ENCODE measurements at regions not wholly inside any gene's neighbourhood (a gene's known extent, or its start where the extent isn't known, plus 50 kb on each side); places are given as distances from the start of the nearest gene placed in this dataset.

DNA sequence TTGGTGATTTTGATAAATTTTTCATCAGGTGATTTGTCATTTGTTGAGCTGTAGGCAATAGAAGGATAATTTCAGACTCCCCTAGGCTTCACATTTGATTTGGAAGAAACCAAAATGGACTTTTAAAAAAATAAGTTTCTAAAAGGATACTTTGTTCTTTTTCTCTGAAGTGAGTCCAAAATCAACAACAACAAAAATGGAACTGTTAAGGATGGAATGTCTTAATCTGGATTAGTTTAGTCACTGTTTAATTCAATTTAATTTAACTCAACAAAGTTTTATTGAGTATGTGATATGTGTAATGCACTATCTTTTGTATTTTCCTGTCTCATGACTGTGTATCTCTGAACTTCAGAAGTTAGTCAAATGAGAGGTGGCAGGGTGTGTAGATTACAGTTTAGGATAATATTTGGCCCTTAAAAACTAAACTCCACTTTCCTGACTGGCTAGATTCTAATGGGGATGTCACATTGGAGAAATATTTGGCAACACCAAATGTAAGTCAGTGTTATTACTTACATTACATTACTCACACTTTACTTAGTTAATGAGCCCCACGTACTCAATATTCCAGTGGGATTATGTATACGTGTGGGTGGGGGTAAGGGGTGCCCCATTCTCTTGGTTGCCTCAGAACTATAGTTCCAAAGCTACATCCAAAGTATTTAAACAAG lies 209.7 kb downstream of the BCAT1 start:
- Mint-ChIP-seq H3K36me3 (no peaks in the 10 kb centered on the region), H3K4me1 (peaks cover 21% of the 10 kb centered on the region), H3K9me3 (no peaks in the 10 kb centered on the region), H3K4me3 (no peak overlapping the region), H3K27ac (no peak overlapping the region), H3K27me3 (ENCODE audit: low read depth) (no peaks in the 10 kb centered on the region)
- TF ChIP-seq ZMAT4 (CRISPR knock-in tag; IDR thresholded peaks at IDR 0.05): no peak
- no peak for TF ChIP-seq ATF2 (CRISPR knock-in tag; IDR thresholded peaks at IDR 0.05; ENCODE audit: borderline replicate concordance, low read depth)
- POLR2A ChIA-PET: no interaction called here
- DNase-seq (ENCODE audit: low spot score) (no peak), ATAC-seq (no peak)
- CTCF ChIA-PET: no interaction called here

- Mint-ChIP-seq H3K27me3 (ENCODE audit: low read depth) (no peaks in the 10 kb centered on the region), H3K36me3 (no peaks in the 10 kb centered on the region), H3K4me1 (peaks cover 19% of the 10 kb centered on the region), H3K27ac (no peak overlapping the region), H3K9me3 (no peaks in the 10 kb centered on the region), H3K4me3 (no peak overlapping the region)
- POLR2A ChIA-PET: no interaction called here
- TF ChIP-seq GTF2I (CRISPR knock-in tag; conservative IDR thresholded peaks at IDR 0.05): no peak
- no peak for TF ChIP-seq FOXJ3 (CRISPR knock-in tag; IDR thresholded peaks at IDR 0.05; ENCODE audit: borderline replicate concordance)
- no peak for TF ChIP-seq ZNF281 (CRISPR knock-in tag; IDR thresholded peaks at IDR 0.05)
- TF ChIP-seq GRHL2 (CRISPR knock-in tag; IDR thresholded peaks at IDR 0.05; ENCODE audit: insufficient replicate concordance, severe bottlenecking): no peak
- TF ChIP-seq NFE2L1 (CRISPR knock-in tag; IDR thresholded peaks at IDR 0.05): no peak
- no peak for TF ChIP-seq ZBTB21 (CRISPR knock-in tag; IDR thresholded peaks at IDR 0.05; ENCODE audit: borderline replicate concordance)
- TF ChIP-seq SP1 (CRISPR knock-in tag; conservative IDR thresholded peaks at IDR 0.05): no peak
- no peak for TF ChIP-seq TEAD1 (CRISPR knock-in tag; IDR thresholded peaks at IDR 0.05)
- TF ChIP-seq ESRRA (CRISPR knock-in tag; IDR thresholded peaks at IDR 0.05; ENCODE audit: borderline replicate concordance): no peak
- CTCF ChIA-PET: no interaction called here
- no peak for DNase-seq (ENCODE audit: low spot score)
- no peak for ATAC-seq
Measured at GRCh38 chr12:24738441-24738840, 210.5 kb downstream of the BCAT1 start.

- no peaks in the 10 kb centered on the region for H3K9me3 Mint-ChIP-seq
- ATAC-seq: no peak
- ChIA-PET POLR2A (interaction anchor here (0.6 kb wide), 1 partner anchor 1375 kb away, joined by 3 read pairs; no protein-coding TSS in a partner anchor), CTCF (no interaction called here)
- H3K4me3 Mint-ChIP-seq: no peak overlapping the region
- no peaks in the 10 kb centered on the region for H3K27me3 Mint-ChIP-seq (ENCODE audit: low read depth)
- H3K36me3 Mint-ChIP-seq: no peaks in the 10 kb centered on the region
- DNase-seq (ENCODE audit: low spot score): no peak
- H3K27ac Mint-ChIP-seq: no peak overlapping the region
- H3K4me1 Mint-ChIP-seq: no peaks in the 10 kb centered on the region
- TF ChIP-seq ATF2 (CRISPR knock-in tag; IDR thresholded peaks at IDR 0.05; ENCODE audit: borderline replicate concordance, low read depth): no peak
- no peak for TF ChIP-seq TEAD4 (CRISPR knock-in tag; IDR thresholded peaks at IDR 0.05)
- no peak for TF ChIP-seq SP1 (CRISPR knock-in tag; conservative IDR thresholded peaks at IDR 0.05)
- TF ChIP-seq E2F5 (CRISPR knock-in tag; IDR thresholded peaks at IDR 0.05): no peak
- TF ChIP-seq ZNF416 (CRISPR knock-in tag; IDR thresholded peaks at IDR 0.05): no peak
- TF ChIP-seq, protein P1, sequence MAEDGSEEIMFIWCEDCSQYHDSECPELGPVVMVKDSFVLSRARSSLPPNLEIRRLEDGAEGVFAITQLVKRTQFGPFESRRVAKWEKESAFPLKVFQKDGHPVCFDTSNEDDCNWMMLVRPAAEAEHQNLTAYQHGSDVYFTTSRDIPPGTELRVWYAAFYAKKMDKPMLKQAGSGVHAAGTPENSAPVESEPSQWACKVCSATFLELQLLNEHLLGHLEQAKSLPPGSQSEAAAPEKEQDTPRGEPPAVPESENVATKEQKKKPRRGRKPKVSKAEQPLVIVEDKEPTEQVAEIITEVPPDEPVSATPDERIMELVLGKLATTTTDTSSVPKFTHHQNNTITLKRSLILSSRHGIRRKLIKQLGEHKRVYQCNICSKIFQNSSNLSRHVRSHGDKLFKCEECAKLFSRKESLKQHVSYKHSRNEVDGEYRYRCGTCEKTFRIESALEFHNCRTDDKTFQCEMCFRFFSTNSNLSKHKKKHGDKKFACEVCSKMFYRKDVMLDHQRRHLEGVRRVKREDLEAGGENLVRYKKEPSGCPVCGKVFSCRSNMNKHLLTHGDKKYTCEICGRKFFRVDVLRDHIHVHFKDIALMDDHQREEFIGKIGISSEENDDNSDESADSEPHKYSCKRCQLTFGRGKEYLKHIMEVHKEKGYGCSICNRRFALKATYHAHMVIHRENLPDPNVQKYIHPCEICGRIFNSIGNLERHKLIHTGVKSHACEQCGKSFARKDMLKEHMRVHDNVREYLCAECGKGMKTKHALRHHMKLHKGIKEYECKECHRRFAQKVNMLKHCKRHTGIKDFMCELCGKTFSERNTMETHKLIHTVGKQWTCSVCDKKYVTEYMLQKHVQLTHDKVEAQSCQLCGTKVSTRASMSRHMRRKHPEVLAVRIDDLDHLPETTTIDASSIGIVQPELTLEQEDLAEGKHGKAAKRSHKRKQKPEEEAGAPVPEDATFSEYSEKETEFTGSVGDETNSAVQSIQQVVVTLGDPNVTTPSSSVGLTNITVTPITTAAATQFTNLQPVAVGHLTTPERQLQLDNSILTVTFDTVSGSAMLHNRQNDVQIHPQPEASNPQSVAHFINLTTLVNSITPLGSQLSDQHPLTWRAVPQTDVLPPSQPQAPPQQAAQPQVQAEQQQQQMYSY (CRISPR knock-in tag; IDR thresholded peaks at IDR 0.05): no peak
- no peak for TF ChIP-seq ZNF138 (CRISPR knock-in tag; conservative IDR thresholded peaks at IDR 0.05)
- no peak for TF ChIP-seq ZNF121 (CRISPR knock-in tag; IDR thresholded peaks at IDR 0.05)
- no peak for TF ChIP-seq ZNF317 (CRISPR knock-in tag; IDR thresholded peaks at IDR 0.05; ENCODE audit: borderline replicate concordance, low read depth)
- TF ChIP-seq, protein P2, sequence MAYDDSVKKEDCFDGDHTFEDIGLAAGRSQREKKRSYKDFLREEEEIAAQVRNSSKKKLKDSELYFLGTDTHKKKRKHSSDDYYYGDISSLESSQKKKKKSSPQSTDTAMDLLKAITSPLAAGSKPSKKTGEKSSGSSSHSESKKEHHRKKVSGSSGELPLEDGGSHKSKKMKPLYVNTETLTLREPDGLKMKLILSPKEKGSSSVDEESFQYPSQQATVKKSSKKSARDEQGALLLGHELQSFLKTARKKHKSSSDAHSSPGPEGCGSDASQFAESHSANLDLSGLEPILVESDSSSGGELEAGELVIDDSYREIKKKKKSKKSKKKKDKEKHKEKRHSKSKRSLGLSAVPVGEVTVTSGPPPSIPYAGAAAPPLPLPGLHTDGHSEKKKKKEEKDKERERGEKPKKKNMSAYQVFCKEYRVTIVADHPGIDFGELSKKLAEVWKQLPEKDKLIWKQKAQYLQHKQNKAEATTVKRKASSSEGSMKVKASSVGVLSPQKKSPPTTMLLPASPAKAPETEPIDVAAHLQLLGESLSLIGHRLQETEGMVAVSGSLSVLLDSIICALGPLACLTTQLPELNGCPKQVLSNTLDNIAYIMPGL (CRISPR knock-in tag; IDR thresholded peaks at IDR 0.05): no peak
Measured at GRCh38 chr12:24731596-24731995, 217.3 kb downstream of the BCAT1 start.

All from WTC11 (cell line).